ENCODE measurements at regions not wholly inside any gene's neighbourhood (a gene's known extent, or its start where the extent isn't known, plus 50 kb on each side); places are given as distances from the start of the nearest gene placed in this dataset.
"Not testable (repeated sequence)": the region's sequence is repeated elsewhere in the genome, so short reads cannot be mapped to it uniquely, and the experiment has no call there.

DNA sequence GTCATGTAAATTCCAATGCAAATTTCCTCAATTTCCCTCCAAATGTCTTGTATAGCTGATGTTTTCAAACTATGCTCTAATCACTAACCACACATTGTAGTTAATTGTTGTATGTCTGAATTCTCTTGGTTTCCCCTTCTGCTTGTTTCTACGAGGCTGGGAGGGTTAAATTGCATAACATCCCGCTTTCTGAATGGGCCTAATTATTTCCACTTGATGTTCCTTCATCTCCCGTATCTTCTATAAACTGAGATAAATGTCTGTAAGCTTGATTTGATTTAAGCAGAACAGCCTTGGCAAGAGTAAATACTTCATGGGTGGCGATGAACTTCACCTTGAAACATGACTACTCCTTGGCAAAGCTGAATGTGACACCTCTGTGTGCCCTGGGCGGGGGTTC is 72.2 kb downstream of the SERINC2 start:
- Mint-ChIP-seq H3K4me1 (peaks cover 6% of the 10 kb centered on the region), H3K9me3 (peaks cover 13% of the 10 kb centered on the region), H3K36me3 (ENCODE audit: low read depth) (no peaks in the 10 kb centered on the region), H3K27me3 (ENCODE audit: low read depth) (peaks cover 26% of the 10 kb centered on the region), H3K4me3 (no peak overlapping the region), H3K27ac (no peak overlapping the region)
- TF ChIP-seq CTCF (IDR thresholded peaks at IDR 0.05; ENCODE audit: unreplicated experiment in 3 of 3), result no peak

DNA sequence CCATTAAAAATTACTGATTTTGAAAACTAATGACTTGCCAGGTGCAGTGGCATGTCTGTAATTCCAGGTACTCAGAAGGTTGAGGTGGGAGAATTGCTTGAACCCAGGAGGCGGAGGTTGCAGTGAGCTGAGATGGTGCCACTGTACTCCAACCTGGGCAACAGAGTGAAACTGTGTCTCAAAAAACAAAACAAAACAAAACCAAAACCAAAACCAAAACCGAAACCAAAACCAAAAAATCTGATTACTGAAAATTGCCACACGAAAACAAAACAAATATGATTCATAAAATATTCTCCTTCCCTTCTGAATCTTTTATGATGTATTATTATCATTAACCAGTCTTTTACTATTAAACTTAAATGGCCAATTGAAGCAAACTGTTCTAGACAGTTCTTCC is 74.1 kb downstream of the SERINC2 start:
- no peaks in the 10 kb centered on the region for H3K36me3 Mint-ChIP-seq (ENCODE audit: low read depth)
- TF ChIP-seq CTCF (IDR thresholded peaks at IDR 0.05; ENCODE audit: unreplicated experiment in 3 of 3), result no peak
- peaks cover 10% of the 10 kb centered on the region for H3K9me3 Mint-ChIP-seq
- no peak overlapping the region for H3K4me3 Mint-ChIP-seq
- H3K27ac Mint-ChIP-seq, result no peak overlapping the region
- H3K4me1 Mint-ChIP-seq, result peaks cover 6% of the 10 kb centered on the region
- H3K27me3 Mint-ChIP-seq (ENCODE audit: low read depth), result peaks cover 26% of the 10 kb centered on the region

DNA sequence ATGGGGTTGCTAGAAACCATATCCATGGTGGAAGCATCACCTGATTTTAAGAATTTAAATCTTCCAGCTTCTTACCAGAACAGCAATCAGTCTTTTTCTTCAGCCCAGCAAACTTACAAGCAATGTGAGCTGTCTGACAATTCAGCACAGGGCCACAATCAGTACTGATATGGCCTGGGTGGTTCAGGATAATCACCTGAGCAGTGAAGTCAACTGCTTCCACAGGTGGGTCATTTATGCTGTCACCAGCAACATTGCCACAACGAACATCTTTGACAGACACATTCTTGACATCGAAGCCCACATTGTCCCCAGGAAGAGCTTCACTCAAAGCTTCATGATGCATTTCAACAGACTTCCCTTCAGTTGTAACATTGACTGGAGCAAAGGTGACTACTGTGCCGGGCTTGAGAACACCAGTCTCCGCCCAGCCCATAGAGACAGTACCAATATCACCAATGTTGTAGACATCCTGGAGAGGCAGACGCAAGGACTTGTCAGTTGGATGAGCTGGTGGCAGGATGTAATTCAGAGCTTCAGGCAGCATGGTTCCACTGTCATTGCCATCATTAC is 74.8 kb downstream of the SERINC2 start:
- Mint-ChIP-seq H3K4me3 (no peak overlapping the region), H3K9me3 (peaks cover 10% of the 10 kb centered on the region), H3K36me3 (ENCODE audit: low read depth) (no peaks in the 10 kb centered on the region), H3K4me1 (peaks cover 6% of the 10 kb centered on the region), H3K27me3 (ENCODE audit: low read depth) (peaks cover 29% of the 10 kb centered on the region), H3K27ac (no peak overlapping the region)
- no peak for TF ChIP-seq CTCF (IDR thresholded peaks at IDR 0.05; ENCODE audit: unreplicated experiment in 3 of 3)

GRCh38 chr1:31488528-31488927 is 75.5 kb downstream of the SERINC2 start:
- Mint-ChIP-seq H3K4me1 (peaks cover 2% of the 10 kb centered on the region), H3K4me3 (no peak overlapping the region), H3K27me3 (ENCODE audit: low read depth) (peaks cover 28% of the 10 kb centered on the region), H3K9me3 (peaks cover 10% of the 10 kb centered on the region), H3K27ac (no peak overlapping the region), H3K36me3 (ENCODE audit: low read depth) (no peaks in the 10 kb centered on the region)
- no peak for TF ChIP-seq CTCF (IDR thresholded peaks at IDR 0.05; ENCODE audit: unreplicated experiment in 3 of 3)

GRCh38 chr1:31489575-31489974 is 76.6 kb downstream of the SERINC2 start:
- H3K4me1 Mint-ChIP-seq; H3K27ac Mint-ChIP-seq; H3K36me3 Mint-ChIP-seq (ENCODE audit: low read depth); H3K4me3 Mint-ChIP-seq: not testable (repeated sequence)
- Mint-ChIP-seq H3K27me3 (ENCODE audit: low read depth) (peaks cover 29% of the 10 kb centered on the region), H3K9me3 (peaks cover 10% of the 10 kb centered on the region)

DNA sequence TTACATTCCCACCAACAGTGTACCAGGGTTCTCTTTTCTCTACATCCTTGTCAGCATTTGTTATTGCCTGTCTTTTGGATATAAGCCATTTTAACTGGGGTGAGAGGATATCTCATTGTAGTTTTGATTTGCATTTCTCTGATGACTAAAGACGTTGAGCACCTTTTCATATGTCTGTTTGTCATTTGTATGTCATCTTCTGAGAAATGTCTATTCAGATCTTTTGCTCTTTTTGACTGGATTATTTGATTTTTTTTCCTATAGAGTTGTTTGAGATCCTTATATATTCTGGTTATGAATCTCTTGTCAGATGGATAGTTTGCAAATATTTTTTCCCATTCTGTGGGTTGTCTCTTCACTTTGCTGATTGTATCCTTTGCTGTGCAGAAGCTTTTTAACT is 77.6 kb downstream of the SERINC2 start:
- H3K36me3 Mint-ChIP-seq (ENCODE audit: low read depth); H3K4me1 Mint-ChIP-seq; H3K4me3 Mint-ChIP-seq; H3K27ac Mint-ChIP-seq: not testable (repeated sequence)
- H3K9me3 Mint-ChIP-seq, result peaks cover 10% of the 10 kb centered on the region
- H3K27me3 Mint-ChIP-seq (ENCODE audit: low read depth), result peaks cover 24% of the 10 kb centered on the region

- not testable (repeated sequence) for H3K27ac Mint-ChIP-seq; H3K4me1 Mint-ChIP-seq; H3K36me3 Mint-ChIP-seq (ENCODE audit: low read depth); H3K4me3 Mint-ChIP-seq; H3K27me3 Mint-ChIP-seq (ENCODE audit: low read depth); H3K9me3 Mint-ChIP-seq
Observed at GRCh38 chr1:31495351-31495750, 81.0 kb upstream of the TINAGL1 start.

- H3K4me1 Mint-ChIP-seq; H3K4me3 Mint-ChIP-seq; H3K27ac Mint-ChIP-seq; H3K9me3 Mint-ChIP-seq; H3K36me3 Mint-ChIP-seq (ENCODE audit: low read depth); H3K27me3 Mint-ChIP-seq (ENCODE audit: low read depth): not testable (repeated sequence)
Observed at GRCh38 chr1:31495770-31496169, 80.5 kb upstream of the TINAGL1 start.

Data from nephron (organoid).